ENCODE measurements at regions not wholly inside any gene's neighbourhood (a gene's known extent, or its start where the extent isn't known, plus 50 kb on each side); places are given as distances from the start of the nearest gene placed in this dataset.

- TF ChIP-seq CTCF (IDR thresholded peaks at IDR 0.05) (no peak), POLR2A (IDR thresholded peaks at IDR 0.05) (no peak)
Observed at GRCh38 chr10:83925133-83925532, 214.2 kb upstream of the GHITM start.

Measured in heart left ventricle (tissue), 13 donors.